Activated CD8-positive, alpha-beta T cell treated with anti-CD3 and anti-CD28 coated beads for 36 hours (primary cell): ENCODE measurements at regions not wholly inside any gene's neighbourhood (a gene's known extent, or its start where the extent isn't known, plus 50 kb on each side); places are given as distances from the start of the nearest gene placed in this dataset.

Experiments used
- ATAC-seq: fragments of 200-7000 bp; cut with Tn5 transposase; one replicate; pipeline ENCODE4 v1.10.0; 2021; ENCODE audit warnings: mild to moderate bottlenecking, moderate library complexity
- CTCF ChIA-PET: fragments of 350-600 bp; sonication (Branson Sonifier 250); formaldehyde crosslinking; loops from one replicate; lab custom pipeline; 2021; ENCODE audit warnings: antibody characterized with exemption; lab: Charles Lee
- POLR2A ChIA-PET: fragments of 350-600 bp; sonication (Branson Sonifier 250); formaldehyde crosslinking; loops from one replicate; lab custom pipeline; 2021; ENCODE audit warnings: antibody characterized with exemption; lab: Charles Lee
- DNase-seq: peaks from one replicate; pipeline ENCODE4 v3.0.0-alpha.2; 2020
- H3K27ac Mint-ChIP-seq: one replicate; pipeline ENCODE4 v1.8.0; 2021; ENCODE audit warnings: mild to moderate bottlenecking, mixed read lengths
- H3K27me3 Mint-ChIP-seq: one replicate; pipeline ENCODE4 v1.8.0; 2021; ENCODE audit warnings: mixed read lengths
- H3K36me3 Mint-ChIP-seq: one replicate; pipeline ENCODE4 v1.8.0; 2021; ENCODE audit warnings: low read depth, mixed read lengths
- H3K4me1 Mint-ChIP-seq: one replicate; pipeline ENCODE4 v1.8.0; 2021; ENCODE audit warnings: low read depth, mixed read lengths
- H3K4me3 Mint-ChIP-seq: one replicate; pipeline ENCODE4 v1.8.0; 2021; ENCODE audit warnings: mild to moderate bottlenecking, moderate library complexity, mixed read lengths
- H3K9me3 Mint-ChIP-seq: one replicate; pipeline ENCODE4 v1.8.0; 2021; ENCODE audit warnings: mixed read lengths
- intact Hi-C: fragments of 100-400 bp; cut with micrococcal nuclease; formaldehyde crosslinking; loops from one replicate; pipeline ENCODE4 v1.10.0; 2022
- TF ChIP-seq, protein P1 (sequence below): fragments of 200-600 bp; IDR thresholded peaks from one replicate; pipeline ENCODE4 v1.8.0; 2022; ENCODE audit warnings: antibody characterized with exemption, mild to moderate bottlenecking

DNA sequence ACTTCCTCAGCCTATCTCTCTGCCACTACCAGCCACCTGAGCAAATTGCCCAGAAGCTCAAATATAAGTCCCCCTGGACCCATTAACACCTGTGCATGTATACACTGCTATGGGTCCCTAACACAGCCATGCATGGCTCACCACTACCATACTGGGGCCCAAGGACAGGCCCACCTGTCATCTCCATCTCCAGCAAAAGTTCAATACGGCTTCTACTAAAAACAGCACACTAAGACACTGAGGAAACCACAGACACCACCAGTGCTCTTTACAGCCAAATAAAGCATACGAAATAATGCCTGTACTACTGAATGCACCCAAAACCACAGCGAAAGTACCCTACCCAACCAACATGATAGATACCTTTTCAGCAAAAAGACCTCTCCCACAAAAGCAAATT lies 85.6 kb upstream of the GHR start:
- no peak for ATAC-seq
- ChIA-PET CTCF (no interaction called here), POLR2A (no interaction called here)
- Mint-ChIP-seq H3K9me3 (peaks cover 21% of the 10 kb centered on the region), H3K4me3 (no peak overlapping the region), H3K4me1 (no peaks in the 10 kb centered on the region), H3K27me3 (no peaks in the 10 kb centered on the region), H3K27ac (no peak overlapping the region), H3K36me3 (no peaks in the 10 kb centered on the region)
- DNase-seq: no peak
- intact Hi-C loops: no loop called here
- TF ChIP-seq, protein P1, sequence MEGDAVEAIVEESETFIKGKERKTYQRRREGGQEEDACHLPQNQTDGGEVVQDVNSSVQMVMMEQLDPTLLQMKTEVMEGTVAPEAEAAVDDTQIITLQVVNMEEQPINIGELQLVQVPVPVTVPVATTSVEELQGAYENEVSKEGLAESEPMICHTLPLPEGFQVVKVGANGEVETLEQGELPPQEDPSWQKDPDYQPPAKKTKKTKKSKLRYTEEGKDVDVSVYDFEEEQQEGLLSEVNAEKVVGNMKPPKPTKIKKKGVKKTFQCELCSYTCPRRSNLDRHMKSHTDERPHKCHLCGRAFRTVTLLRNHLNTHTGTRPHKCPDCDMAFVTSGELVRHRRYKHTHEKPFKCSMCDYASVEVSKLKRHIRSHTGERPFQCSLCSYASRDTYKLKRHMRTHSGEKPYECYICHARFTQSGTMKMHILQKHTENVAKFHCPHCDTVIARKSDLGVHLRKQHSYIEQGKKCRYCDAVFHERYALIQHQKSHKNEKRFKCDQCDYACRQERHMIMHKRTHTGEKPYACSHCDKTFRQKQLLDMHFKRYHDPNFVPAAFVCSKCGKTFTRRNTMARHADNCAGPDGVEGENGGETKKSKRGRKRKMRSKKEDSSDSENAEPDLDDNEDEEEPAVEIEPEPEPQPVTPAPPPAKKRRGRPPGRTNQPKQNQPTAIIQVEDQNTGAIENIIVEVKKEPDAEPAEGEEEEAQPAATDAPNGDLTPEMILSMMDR: no peak

DNA sequence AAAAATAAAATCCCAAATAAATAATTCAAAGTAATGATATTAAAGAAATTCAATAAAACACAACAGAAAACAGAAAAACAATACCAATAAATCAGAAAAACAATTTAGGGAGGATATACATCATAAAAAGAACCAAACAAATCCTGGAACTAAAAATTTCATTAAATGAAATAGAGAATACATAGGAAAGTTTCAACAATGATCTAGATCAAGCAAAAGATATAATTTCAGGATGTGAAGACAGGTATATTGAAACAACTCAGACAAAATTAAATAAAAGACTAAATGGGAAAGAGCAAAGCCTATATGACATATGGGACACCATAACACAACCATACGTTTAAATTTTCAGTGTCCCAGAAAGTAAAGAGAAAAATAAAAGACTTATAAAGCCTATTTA lies 85.1 kb upstream of the GHR start:
- H3K4me3 Mint-ChIP-seq: no peak overlapping the region
- ChIA-PET POLR2A (no interaction called here), CTCF (no interaction called here)
- TF ChIP-seq, protein P1: no peak
- H3K9me3 Mint-ChIP-seq: peaks cover 21% of the 10 kb centered on the region
- ATAC-seq (no peak), DNase-seq (no peak)
- H3K36me3 Mint-ChIP-seq: no peaks in the 10 kb centered on the region
- H3K4me1 Mint-ChIP-seq: no peaks in the 10 kb centered on the region
- intact Hi-C loops: no loop called here
- no peaks in the 10 kb centered on the region for H3K27me3 Mint-ChIP-seq
- H3K27ac Mint-ChIP-seq: no peak overlapping the region

DNA sequence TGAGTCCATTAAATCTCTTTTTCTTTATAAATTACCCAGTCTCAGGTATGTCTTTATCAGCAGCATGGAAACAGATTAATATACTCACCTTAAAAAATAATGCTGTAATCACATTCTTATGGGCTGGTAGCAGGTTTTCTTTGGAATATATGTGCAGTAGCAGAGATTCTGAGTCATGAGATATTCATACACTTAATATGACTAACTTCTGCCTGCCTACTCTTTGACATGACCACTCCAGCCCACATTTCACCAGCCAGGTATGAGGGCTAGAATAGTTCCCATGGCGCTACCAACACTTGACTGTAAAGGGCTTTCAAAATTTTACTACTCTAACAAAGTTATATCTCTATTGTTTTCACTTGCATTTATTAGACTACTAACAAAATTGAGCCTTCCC lies 74.1 kb upstream of the GHR start:
- Mint-ChIP-seq H3K36me3 (no peaks in the 10 kb centered on the region), H3K4me3 (no peak overlapping the region), H3K9me3 (no peaks in the 10 kb centered on the region), H3K4me1 (no peaks in the 10 kb centered on the region), H3K27ac (no peak overlapping the region), H3K27me3 (no peaks in the 10 kb centered on the region)
- intact Hi-C loops: no loop called here
- no peak for ATAC-seq
- no peak for DNase-seq
- TF ChIP-seq, protein P1: no peak
- ChIA-PET CTCF (no interaction called here), POLR2A (no interaction called here)

DNA sequence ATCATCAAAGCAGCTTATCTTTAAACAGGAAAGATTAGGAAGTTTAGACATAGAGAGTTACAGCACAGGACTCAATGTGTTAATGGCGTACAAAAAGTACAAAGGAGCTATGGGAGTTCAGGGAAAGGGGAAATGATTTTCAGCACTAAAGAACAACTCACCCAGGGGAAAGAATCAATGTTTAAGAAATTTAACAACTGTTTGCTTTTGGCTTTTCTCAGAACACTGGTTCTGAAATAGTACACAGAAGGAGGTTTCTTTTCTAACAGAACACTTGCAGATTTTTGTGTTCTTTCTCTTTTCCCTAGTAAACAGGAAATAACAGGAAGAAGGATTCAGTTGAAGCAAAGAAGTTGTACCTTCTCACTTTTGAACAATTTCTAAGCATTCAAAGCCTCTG lies 71.3 kb upstream of the GHR start:
- intact Hi-C loops: no loop called here
- Mint-ChIP-seq H3K27ac (no peak overlapping the region), H3K4me3 (no peak overlapping the region), H3K4me1 (no peaks in the 10 kb centered on the region), H3K9me3 (no peaks in the 10 kb centered on the region), H3K36me3 (no peaks in the 10 kb centered on the region), H3K27me3 (no peaks in the 10 kb centered on the region)
- ATAC-seq (no peak), DNase-seq (no peak)
- POLR2A ChIA-PET: no interaction called here
- TF ChIP-seq, protein P1: no peak
- CTCF ChIA-PET: no interaction called here

DNA sequence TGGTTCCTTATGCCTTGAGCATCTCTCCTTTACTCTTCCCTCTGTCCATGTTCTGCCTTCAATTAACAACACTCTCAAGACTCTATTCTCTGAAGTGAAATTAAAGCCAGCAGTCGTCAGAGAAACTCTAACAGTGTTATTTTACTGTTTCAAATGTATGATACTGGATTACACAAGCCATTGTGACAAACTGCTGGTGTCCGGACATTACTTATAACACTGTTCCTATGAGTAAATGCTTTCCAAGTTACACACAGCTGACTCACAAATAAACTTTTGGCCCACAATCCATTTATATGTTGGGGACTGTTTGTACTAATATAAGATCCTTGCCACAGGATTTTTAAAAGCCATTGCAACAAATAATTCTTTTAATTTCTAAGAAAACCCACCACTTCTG lies 63.2 kb upstream of the GHR start:
- CTCF ChIA-PET: no interaction called here
- H3K4me3 Mint-ChIP-seq: no peak overlapping the region

More for the DNA sequence above, 63.2 kb upstream of the GHR start:
- Mint-ChIP-seq H3K4me1 (no peaks in the 10 kb centered on the region), H3K36me3 (no peaks in the 10 kb centered on the region), H3K27ac (no peak overlapping the region), H3K9me3 (no peaks in the 10 kb centered on the region), H3K27me3 (no peaks in the 10 kb centered on the region)
- intact Hi-C loops: no loop called here
- TF ChIP-seq, protein P1: no peak
- no peak for DNase-seq
- POLR2A ChIA-PET: no interaction called here
- ATAC-seq: no peak
